ENCODE measurements at regions not wholly inside any gene's neighbourhood (a gene's known extent, or its start where the extent isn't known, plus 50 kb on each side); places are given as distances from the start of the nearest gene placed in this dataset.
"Not testable (repeated sequence)": the region's sequence is repeated elsewhere in the genome, so short reads cannot be mapped to it uniquely, and the experiment has no call there.

DNA sequence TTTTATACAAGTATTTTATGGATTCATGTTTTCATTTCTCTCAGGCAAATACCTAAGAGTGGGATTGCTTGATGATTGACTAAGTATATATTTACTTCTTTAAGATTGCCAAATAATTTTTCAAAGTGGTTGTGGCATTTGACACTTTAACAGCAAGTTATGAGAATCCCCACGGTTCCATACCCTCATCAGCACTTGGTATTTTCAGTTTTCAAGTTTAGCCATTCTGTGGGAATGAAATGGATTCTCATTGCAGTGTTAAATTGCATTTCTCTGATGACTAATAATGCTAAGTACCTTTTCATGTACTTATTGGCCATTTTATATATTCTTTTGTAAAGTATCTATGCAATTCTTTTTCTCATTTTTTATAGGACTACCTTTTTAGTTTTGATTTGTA lies 301.5 kb upstream of the DIO3 start:
- DNase-seq (ENCODE audit: low read depth in 2 of 2) = no peak

DNA sequence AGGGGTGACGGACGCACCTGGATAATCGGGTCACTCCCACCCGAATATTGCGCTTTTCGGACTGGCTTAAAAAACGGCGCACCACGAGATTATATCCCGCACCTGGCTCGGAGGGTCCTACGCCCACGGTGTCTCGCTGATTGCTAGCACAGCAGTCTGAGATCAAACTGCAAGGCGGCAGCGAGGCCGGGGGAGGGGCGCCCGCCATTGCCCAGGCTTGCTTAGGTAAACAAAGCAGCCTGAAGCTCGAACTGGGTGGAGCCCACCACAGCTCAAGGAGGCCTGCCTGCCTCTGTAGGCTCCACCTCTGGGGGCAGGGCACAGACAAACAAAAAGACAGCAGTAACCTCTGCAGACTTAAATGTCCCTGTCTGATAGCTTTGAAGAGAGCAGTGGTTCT lies 294.9 kb upstream of the DIO3 start:
- not testable (repeated sequence) for DNase-seq (ENCODE audit: low read depth in 2 of 2)

- no peak for DNase-seq (ENCODE audit: low read depth in 2 of 2)
These were observed 288.2 kb upstream of the DIO3 start for GRCh38 chr14:101273091-101273490.

GRCh38 chr14:101276309-101277091 lies 284.8 kb upstream of the DIO3 start:
- DNase-seq (ENCODE audit: low read depth in 2 of 2) = no peak

- DNase-seq (ENCODE audit: low read depth in 2 of 2) = no peak
These were observed 278.9 kb upstream of the DIO3 start for GRCh38 chr14:101282418-101282817.

- DNase-seq (ENCODE audit: low read depth in 2 of 2) = no peak
These were observed 276.6 kb upstream of the DIO3 start for GRCh38 chr14:101284711-101285110.

DNA sequence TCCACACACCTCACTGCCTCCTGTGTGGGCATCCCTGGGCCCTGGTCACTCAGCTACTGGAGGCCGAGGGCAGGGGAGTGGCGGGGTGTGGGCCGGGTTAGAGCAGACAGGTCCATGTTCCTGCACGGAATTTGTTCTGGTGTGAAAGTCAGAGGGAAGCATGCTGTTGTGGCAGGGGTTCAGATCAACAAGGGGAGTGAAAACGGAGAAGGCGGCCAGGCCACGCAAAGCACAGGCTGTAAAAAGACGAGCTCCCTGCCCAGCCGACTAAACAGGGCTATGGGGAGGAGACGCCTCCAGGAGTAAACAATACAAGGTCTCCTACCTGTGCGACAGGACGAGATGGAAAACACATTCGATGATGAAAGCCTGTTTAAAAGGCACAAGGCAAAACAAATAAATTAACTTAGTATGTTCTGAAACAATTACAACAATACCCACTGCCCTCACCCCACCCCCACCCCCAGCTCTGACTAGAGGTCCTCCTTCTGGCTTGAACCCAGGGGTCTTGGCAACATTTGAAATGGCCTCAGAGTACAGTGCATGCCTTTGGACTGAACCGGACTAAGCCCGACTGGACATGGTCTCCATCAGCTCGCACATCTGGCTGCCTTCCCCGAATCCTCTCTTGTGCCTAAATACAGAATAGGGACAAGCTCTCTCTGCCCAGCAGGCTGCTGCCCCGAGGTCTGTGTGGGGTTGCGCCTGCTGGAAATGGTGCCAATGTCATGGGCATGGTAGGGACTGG lies 274.9 kb upstream of the DIO3 start:
- DNase-seq (ENCODE audit: low read depth in 2 of 2) = no peak

DNA sequence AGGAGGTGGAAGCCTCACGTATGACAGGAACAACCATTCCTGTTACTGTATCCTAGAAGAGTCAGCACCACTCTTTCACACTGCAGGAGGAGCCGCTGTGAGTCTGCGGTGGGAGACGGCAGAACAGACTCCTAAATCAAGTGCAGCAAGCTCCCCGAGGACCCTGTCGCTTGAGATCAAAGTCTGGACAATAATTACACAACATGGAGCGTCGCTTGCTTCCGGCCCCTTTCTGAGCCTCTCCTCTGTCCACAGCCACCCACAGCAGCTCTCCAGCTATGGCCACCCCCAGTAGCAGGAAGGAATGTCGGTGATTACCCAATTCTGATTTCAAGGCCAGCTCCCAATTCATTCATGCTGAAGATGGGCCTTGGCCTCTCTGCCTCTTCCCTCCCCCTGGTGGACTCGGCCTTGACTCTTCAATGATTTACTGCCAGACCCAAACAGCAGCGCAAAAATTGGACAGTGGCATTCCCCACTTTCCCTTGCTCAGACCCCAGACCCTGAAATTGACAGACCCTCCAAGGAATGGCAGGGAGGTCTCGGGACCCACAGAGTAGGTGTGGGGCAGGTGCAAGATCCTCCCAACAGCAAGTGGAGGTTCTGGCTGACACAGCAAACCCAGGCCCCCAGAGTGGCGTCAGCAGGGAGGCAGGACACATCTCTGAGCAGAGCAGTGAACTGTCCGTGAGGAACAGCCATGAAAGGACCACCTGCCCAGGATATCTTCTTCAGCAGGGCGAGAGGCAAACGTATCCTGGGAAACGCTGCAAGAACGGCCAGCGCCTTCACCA lies 272.7 kb upstream of the DIO3 start:
- no peak for DNase-seq (ENCODE audit: low read depth in 2 of 2)

DNA sequence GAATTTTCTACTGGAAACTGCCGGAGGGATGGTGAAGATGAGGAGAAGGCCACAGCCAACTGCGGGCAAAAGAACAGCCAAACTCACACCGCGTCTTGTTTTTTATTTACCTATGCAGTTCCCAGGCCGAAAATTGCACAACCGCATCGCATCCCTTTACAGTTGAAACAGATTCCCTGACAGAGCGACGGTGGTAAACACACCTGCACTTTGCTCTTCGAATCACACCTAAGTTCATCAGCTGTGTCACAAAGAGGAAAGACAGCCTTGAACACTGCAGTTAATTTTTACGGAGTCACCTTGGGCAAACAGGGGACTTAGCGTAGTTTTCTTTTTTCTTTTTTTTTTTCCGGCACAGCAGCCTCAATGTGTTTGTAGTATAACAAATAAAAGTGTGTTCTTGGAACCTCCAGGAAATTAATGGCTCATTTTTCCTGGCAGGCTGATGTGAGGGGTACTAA lies 272.0 kb upstream of the DIO3 start:
- no peak for DNase-seq (ENCODE audit: low read depth in 2 of 2)

DNA sequence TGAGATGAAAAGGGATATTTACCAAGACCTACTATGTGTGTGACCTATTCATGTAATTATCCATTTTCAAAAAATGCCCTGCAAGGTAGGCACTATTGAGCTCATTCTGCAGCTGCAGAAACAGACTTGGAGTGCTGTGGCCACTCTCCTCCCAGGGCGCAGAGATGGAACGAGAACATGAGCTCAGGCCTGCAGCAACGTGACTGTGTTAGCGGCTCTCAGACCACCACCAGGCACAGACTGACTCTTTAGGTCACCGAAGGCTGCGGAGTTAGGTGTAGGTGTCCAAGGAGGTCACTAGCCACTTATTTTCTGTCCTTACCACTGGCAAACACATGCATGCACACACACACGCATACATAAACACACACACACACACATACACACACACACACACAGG lies 271.4 kb upstream of the DIO3 start:
- DNase-seq (ENCODE audit: low read depth in 2 of 2) = no peak

DNA sequence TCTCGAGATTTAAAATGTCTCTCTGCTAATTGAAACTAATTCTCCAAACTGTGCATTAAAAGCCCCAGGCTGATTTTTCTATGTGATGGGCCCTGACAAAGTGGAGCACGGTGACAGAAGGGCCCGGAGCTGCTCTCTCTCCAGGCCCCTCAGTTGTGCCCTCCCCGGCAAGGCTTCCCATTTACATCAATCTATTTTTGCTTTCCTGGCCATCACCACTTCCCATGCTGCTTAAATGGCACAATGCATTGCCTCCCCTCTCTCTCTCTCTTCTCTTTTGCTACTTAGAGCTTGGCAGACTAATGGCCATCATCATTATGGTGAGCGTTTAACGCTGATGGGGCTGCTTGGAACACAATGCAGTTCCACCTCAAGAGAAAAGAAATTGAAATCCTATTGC lies 270.7 kb upstream of the DIO3 start:
- no peak for DNase-seq (ENCODE audit: low read depth in 2 of 2)

DNA sequence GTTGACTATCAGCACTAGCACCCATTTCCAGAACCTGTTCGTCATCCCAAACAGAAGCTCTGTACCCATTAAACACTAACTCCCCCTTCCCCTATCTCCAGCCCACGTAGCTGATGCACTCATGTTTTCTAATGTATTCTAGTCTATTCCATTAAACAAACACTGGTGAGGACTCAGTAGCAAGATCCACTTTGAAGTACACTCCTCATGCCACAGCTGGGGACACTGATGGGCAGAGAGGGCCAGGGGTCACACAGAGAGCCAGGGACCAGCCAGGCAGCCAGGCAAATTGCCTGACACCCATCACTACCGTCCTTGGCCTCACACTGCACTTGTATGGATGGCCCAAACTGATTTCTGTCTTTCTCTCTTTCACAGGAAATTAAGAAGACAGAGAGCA lies 269.9 kb upstream of the DIO3 start:
- DNase-seq (ENCODE audit: low read depth in 2 of 2) = no peak

DNA sequence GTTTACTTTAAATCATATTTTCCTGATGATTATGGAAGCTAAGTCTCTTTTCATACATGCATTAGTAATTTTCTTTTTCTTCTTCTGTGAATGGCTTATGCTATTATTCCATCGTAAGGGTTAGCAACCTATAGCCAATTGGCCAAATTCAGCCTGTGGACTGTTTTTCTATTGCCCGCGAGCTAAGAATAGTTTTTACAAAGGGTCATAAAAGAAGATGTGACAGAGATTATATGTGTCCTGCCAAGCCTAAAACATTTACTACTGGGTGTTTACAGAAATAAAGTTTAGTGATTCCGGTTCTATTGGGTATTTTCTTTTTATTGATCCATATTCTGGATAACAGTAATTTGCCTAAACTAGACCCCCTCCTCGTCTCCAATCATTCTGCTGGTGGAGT lies 268.8 kb upstream of the DIO3 start:
- DNase-seq (ENCODE audit: low read depth in 2 of 2) = no peak

DNA sequence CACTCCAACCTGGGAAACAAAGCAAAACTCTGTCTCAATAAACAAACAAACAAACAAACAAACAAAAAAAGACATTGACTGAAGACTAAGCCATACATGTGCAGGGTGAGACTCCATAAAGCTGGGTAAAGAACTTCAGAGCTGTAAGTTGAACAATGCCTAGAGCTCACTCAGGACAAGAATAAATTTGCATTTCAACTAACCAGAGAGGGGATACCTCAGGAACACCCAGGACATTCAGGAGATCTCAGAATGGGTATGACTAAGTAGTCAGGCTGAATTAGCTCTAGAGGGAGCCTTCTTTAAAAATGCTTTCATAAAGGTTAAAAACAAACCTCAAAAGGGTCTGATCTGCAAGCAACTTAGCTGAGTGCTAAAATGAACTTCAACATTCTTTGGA lies 267.7 kb upstream of the DIO3 start:
- no peak for DNase-seq (ENCODE audit: low read depth in 2 of 2)

- no peak for DNase-seq (ENCODE audit: low read depth in 2 of 2)
These were observed 267.2 kb upstream of the DIO3 start for GRCh38 chr14:101294136-101294535.

- DNase-seq (ENCODE audit: low read depth in 2 of 2) = not testable (repeated sequence)
These were observed 261.5 kb upstream of the DIO3 start for GRCh38 chr14:101299781-101300180.

GRCh38 chr14:101301011-101301410 lies 260.3 kb upstream of the DIO3 start:
- no peak for DNase-seq (ENCODE audit: low read depth in 2 of 2)

DNA sequence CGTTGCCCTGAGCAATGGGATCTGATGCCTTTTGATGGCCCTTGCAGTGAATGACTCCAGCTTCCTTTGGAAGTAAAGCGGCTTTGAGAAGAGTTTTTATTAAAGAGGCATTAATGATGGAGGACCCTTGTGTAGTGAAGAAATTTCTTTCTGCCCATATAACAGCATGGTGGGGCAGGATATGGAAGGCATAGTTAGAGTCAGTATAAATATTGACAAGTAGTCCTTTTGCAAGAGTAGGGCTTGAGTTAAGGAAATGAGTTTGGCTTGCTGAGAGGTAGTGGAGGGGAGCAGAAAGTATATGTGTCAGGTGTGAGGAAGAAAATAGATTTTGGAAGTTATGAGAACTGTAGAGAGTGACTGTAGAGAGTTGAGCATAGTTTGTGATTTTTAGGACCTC lies 254.1 kb upstream of the DIO3 start:
- not testable (repeated sequence) for DNase-seq (ENCODE audit: low read depth in 2 of 2)

DNA sequence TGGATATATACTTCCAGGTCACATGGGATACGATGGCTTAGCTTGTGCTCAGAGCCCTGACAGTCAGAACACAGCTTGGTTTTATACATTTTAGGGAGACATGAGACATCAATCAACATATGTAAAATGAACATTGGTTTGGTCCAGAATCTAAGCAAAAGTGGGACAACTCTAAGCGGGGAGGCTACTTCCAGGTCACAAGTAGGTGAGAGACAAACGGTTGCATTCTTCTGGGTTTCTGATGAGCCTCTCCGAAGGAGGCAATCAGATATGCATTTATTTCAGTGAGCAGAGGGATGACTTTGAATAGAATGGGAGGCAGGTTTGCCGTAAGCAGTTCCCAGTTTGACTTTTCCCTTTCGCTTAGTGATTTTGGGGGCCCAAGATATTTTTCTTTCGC lies 250.1 kb upstream of the DIO3 start:
- DNase-seq (ENCODE audit: low read depth in 2 of 2) = not testable (repeated sequence)

DNA sequence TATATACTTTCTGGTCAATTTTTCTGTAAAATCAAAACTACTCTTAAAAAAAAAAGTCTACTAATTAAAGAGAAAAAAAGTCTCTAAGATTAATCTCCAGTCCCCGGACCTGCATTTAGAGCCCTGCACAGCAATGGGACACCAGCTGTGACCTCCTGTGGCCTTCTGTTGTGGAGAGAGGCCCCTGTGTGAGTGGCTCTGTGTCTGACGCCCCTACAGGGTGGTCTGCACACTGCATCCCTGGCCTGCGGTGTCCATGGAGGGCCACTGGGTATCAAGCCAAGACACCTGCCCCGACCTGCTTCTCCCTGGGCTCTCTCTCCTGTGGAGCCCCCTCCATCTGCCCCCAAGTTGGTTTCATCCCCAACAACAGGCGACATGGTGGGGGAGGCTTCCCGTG lies 248.0 kb upstream of the DIO3 start:
- DNase-seq (ENCODE audit: low read depth in 2 of 2) = no peak

DNA sequence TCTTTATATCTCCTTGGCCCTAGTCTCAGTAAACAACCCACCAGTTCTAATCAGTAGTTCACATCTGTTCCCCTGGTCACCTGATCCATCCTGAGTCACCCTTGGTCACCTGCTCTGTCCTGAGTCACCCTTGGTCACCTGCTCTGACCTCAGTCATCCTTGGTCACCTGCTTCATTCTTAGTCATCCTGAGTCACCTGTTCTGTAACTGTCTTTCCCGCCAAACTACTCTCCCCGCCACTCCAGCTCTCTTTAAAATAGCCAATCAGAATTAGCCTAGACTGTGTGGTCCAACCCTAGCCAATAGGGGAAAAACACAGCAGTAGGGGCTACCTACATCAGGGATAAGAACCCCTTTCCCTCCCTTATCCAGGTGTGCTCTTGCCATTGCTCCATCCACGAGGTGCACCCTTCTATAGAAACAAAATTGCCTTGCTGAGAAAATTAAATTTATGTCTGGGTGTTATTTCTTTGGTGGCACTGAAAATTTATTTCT lies 245.4 kb upstream of the DIO3 start:
- DNase-seq (ENCODE audit: low read depth in 2 of 2) = no peak

DNA sequence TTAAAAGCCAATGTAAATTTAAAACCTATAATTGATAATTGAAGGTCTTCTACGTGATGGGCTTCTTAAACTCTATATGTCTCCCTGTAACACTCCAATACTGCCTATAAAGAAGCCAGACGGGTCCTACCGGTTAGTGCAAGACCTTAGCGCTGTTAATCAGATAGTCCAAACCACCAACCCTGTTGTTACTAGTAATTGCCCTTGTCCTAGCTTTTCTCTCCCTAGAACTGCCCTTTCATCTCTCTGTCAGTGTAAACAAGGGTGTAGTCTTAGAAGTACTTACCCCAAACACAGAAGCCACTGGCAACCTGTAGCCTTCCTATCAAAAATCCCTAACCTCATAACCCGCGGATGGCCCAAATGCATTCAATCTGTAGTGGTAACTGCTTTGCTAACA lies 243.0 kb upstream of the DIO3 start:
- DNase-seq (ENCODE audit: low read depth in 2 of 2) = no peak

Measured in stimulated activated CD8-positive, alpha-beta memory T cell treated with anti-CD3 and anti-CD28 coated beads, Interleukin-7, amount 100 ng/mL, for 1 hour (primary cell).